ENCODE measurements at regions not wholly inside any gene's neighbourhood (a gene's known extent, or its start where the extent isn't known, plus 50 kb on each side); places are given as distances from the start of the nearest gene placed in this dataset.
A peak's percentile ranks its signal among the peaks of the same experiment; 100 is the strongest.
"Not testable (repeated sequence)": the region's sequence is repeated elsewhere in the genome, so short reads cannot be mapped to it uniquely, and the experiment has no call there.

GRCh38 chr4:3964572-3965278 is 198.5 kb downstream of the ADRA2C start:
- not testable (repeated sequence) for H3K4me3 ChIP-seq (ENCODE audit: low read depth, low read length); DNase-seq (ENCODE audit: low read depth)

- H3K4me3 ChIP-seq (ENCODE audit: low read depth, low read length); DNase-seq (ENCODE audit: low read depth): not testable (repeated sequence)
Measured at GRCh38 chr4:3967204-3967603, 201.0 kb downstream of the ADRA2C start.

GRCh38 chr4:3972626-3973025 is 206.4 kb downstream of the ADRA2C start:
- not testable (repeated sequence) for DNase-seq (ENCODE audit: low read depth)

GRCh38 chr4:3973581-3974200 is 207.5 kb downstream of the ADRA2C start:
- DNase-seq (ENCODE audit: low read depth); H3K4me3 ChIP-seq (ENCODE audit: low read depth, low read length): not testable (repeated sequence)

More at GRCh38 chr4:3972626-3973025, 206.4 kb downstream of the ADRA2C start:
- not testable (repeated sequence) for H3K4me3 ChIP-seq (ENCODE audit: low read depth, low read length)

- not testable (repeated sequence) for H3K4me3 ChIP-seq (ENCODE audit: low read depth, low read length); DNase-seq (ENCODE audit: low read depth)
Measured at GRCh38 chr4:3983518-3984125, 217.4 kb downstream of the ADRA2C start.

- H3K4me3 ChIP-seq (ENCODE audit: low read depth, low read length); DNase-seq (ENCODE audit: low read depth): not testable (repeated sequence)
Measured at GRCh38 chr4:3984796-3985195, 218.6 kb downstream of the ADRA2C start.

GRCh38 chr4:3986412-3986811 is 220.2 kb downstream of the ADRA2C start:
- not testable (repeated sequence) for H3K4me3 ChIP-seq (ENCODE audit: low read depth, low read length); DNase-seq (ENCODE audit: low read depth)

GRCh38 chr4:3997386-3997785 is 229.3 kb downstream of the OTOP1 start:
- H3K4me3 ChIP-seq (ENCODE audit: low read depth, low read length); DNase-seq (ENCODE audit: low read depth): not testable (repeated sequence)

- DNase-seq (ENCODE audit: low read depth), result not testable (repeated sequence)
Measured at GRCh38 chr4:4004036-4004435, 222.7 kb downstream of the OTOP1 start.

GRCh38 chr4:4004702-4005101 is 222.0 kb downstream of the OTOP1 start:
- not testable (repeated sequence) for H3K4me3 ChIP-seq (ENCODE audit: low read depth, low read length); DNase-seq (ENCODE audit: low read depth)

More at GRCh38 chr4:4004036-4004435, 222.7 kb downstream of the OTOP1 start:
- not testable (repeated sequence) for H3K4me3 ChIP-seq (ENCODE audit: low read depth, low read length)

- not testable (repeated sequence) for H3K4me3 ChIP-seq (ENCODE audit: low read depth, low read length); DNase-seq (ENCODE audit: low read depth)
Measured at GRCh38 chr4:4006356-4006755, 220.4 kb downstream of the OTOP1 start.

- H3K4me3 ChIP-seq (ENCODE audit: low read depth, low read length); DNase-seq (ENCODE audit: low read depth): not testable (repeated sequence)
Measured at GRCh38 chr4:4019071-4019470, 207.7 kb downstream of the OTOP1 start.

- DNase-seq (ENCODE audit: low read depth); H3K4me3 ChIP-seq (ENCODE audit: low read depth, low read length): not testable (repeated sequence)
Measured at GRCh38 chr4:4021161-4021560, 205.6 kb downstream of the OTOP1 start.

- not testable (repeated sequence) for H3K4me3 ChIP-seq (ENCODE audit: low read depth, low read length); DNase-seq (ENCODE audit: low read depth)
Measured at GRCh38 chr4:4026708-4027107, 200.0 kb downstream of the OTOP1 start.

GRCh38 chr4:4028752-4029151 is 198.0 kb downstream of the OTOP1 start:
- H3K4me3 ChIP-seq (ENCODE audit: low read depth, low read length); DNase-seq (ENCODE audit: low read depth): not testable (repeated sequence)

- H3K4me3 ChIP-seq (ENCODE audit: low read depth, low read length); DNase-seq (ENCODE audit: low read depth): not testable (repeated sequence)
Measured at GRCh38 chr4:4030509-4030908, 196.2 kb downstream of the OTOP1 start.

- H3K4me3 ChIP-seq (ENCODE audit: low read depth, low read length); DNase-seq (ENCODE audit: low read depth): not testable (repeated sequence)
Measured at GRCh38 chr4:4031446-4032135, 195.1 kb downstream of the OTOP1 start.

GRCh38 chr4:4032364-4032763 is 194.4 kb downstream of the OTOP1 start:
- not testable (repeated sequence) for DNase-seq (ENCODE audit: low read depth)
- peak overlapping the region; percentile 32 for H3K4me3 ChIP-seq (ENCODE audit: low read depth, low read length)

Data from fibroblast of villous mesenchyme (primary cell).